ENCODE measurements at regions not wholly inside any gene's neighbourhood (a gene's known extent, or its start where the extent isn't known, plus 50 kb on each side); places are given as distances from the start of the nearest gene placed in this dataset.
A peak's percentile ranks its signal among the peaks of the same experiment; 100 is the strongest.

GRCh38 chr13:64867856-64868255 lies 2362.3 kb downstream of the PCDH9 start (continued):
- TF ChIP-seq ZNF462 (CRISPR knock-in tag; IDR thresholded peaks at IDR 0.05) (no peak), ZNF114 (CRISPR knock-in tag; IDR thresholded peaks at IDR 0.05) (no peak), CTCF (conservative IDR thresholded peaks at IDR 0.05; ENCODE audit: low read depth in 2 of 2) (no peak)

- H3K4me1 Mint-ChIP-seq = 0 out of 3 replicates have a peak, but pooled peaks cover 4% of the 10 kb centered on the region
- no peaks in the 10 kb centered on the region for H4K20me1 ChIP-seq (replicated peaks; ENCODE audit: insufficient read depth)
- H3F3A ChIP-seq (replicated peaks; ENCODE audit: low read depth) = no peaks in the 10 kb centered on the region
- no peaks in the 10 kb centered on the region for H3K27me3 Mint-ChIP-seq (ENCODE audit: insufficient read depth, low read depth, poor library complexity)
- H3K27ac Mint-ChIP-seq = no peak overlapping the region
- no peak for ATAC-seq
- no peak for DNase-seq (ENCODE audit: low spot score)
- H3K36me3 ChIP-seq (ENCODE audit: insufficient read depth) = no peaks in the 10 kb centered on the region
- H3K9me2 ChIP-seq (ENCODE audit: insufficient read depth) = no peaks in the 10 kb centered on the region
- H2AFZ ChIP-seq = peak overlapping the region; percentile 14; the same call in 1 of the 2 replicates
- H3K27me3 ChIP-seq (ENCODE audit: insufficient read depth) = no peaks in the 10 kb centered on the region
- H3K4me1 ChIP-seq (ENCODE audit: insufficient read depth) = no peaks in the 10 kb centered on the region
- no peak overlapping the region for H3K27ac ChIP-seq (ENCODE audit: low read depth)
- no peak overlapping the region for H3K4me2 ChIP-seq
- no peak overlapping the region for H3K4me3 ChIP-seq
- H3K79me2 ChIP-seq (replicated peaks; ENCODE audit: insufficient read depth) = no peaks in the 10 kb centered on the region
- H3K4me3 Mint-ChIP-seq = no peak overlapping the region
- H3K36me3 Mint-ChIP-seq (ENCODE audit: low read depth) = peaks cover 3% of the 10 kb centered on the region; the same call in 1 of the 3 replicates
- peaks cover 8% of the 10 kb centered on the region; the same call in 1 of the 3 replicates for H3K9me3 Mint-ChIP-seq
- TF ChIP-seq ZNF114 (CRISPR knock-in tag; IDR thresholded peaks at IDR 0.05) (no peak), JUNB (IDR thresholded peaks at IDR 0.05; ENCODE audit: unreplicated experiment) (no peak), EZH2 (IDR thresholded peaks at IDR 0.05; ENCODE audit: low read depth, unreplicated experiment) (no peak), STAT1 (IDR thresholded peaks at IDR 0.05; ENCODE audit: unreplicated experiment) (no peak), EZH2phosphoT487 (IDR thresholded peaks at IDR 0.05; ENCODE audit: unreplicated experiment) (no peak), ZNF462 (CRISPR knock-in tag; IDR thresholded peaks at IDR 0.05) (no peak)
Measured at GRCh38 chr13:64866331-64866730, 2363.8 kb downstream of the PCDH9 start.

Measured in GM23338 (cell line).